ENCODE measurements at regions not wholly inside any gene's neighbourhood (a gene's known extent, or its start where the extent isn't known, plus 50 kb on each side); places are given as distances from the start of the nearest gene placed in this dataset.
"Not testable (repeated sequence)": the region's sequence is repeated elsewhere in the genome, so short reads cannot be mapped to it uniquely, and the experiment has no call there.

- no peak for DNase-seq (ENCODE audit: low spot score)
Observed at GRCh38 chr10:80697926-80698325, 160.2 kb downstream of the SH2D4B start.

GRCh38 chr10:80699602-80700039 is 161.9 kb downstream of the SH2D4B start:
- peak; percentile 62 for DNase-seq (ENCODE audit: low spot score)

GRCh38 chr10:80700252-80700651 is 162.6 kb downstream of the SH2D4B start:
- DNase-seq (ENCODE audit: low spot score): no peak

GRCh38 chr10:80700760-80701444 is 163.2 kb downstream of the SH2D4B start:
- no peak for DNase-seq (ENCODE audit: low spot score)

GRCh38 chr10:80701706-80702105 is 164.0 kb downstream of the SH2D4B start:
- DNase-seq (ENCODE audit: low spot score): no peak

- peak; percentile 5 for DNase-seq (ENCODE audit: low spot score)
Observed at GRCh38 chr10:80702143-80702542, 164.4 kb downstream of the SH2D4B start.

GRCh38 chr10:80705899-80706298 is 168.2 kb downstream of the SH2D4B start:
- no peak for DNase-seq (ENCODE audit: low spot score)

- no peak for DNase-seq (ENCODE audit: low spot score)
Observed at GRCh38 chr10:80708185-80708584, 170.5 kb downstream of the SH2D4B start.

GRCh38 chr10:80708808-80709207 is 171.1 kb downstream of the SH2D4B start:
- no peak for DNase-seq (ENCODE audit: low spot score)

- no peak for DNase-seq (ENCODE audit: low spot score)
Observed at GRCh38 chr10:80709866-80710265, 172.2 kb downstream of the SH2D4B start.

GRCh38 chr10:80713398-80713928 is 175.8 kb downstream of the SH2D4B start:
- no peak for DNase-seq (ENCODE audit: low spot score)

GRCh38 chr10:80714566-80714965 is 176.9 kb downstream of the SH2D4B start:
- no peak for DNase-seq (ENCODE audit: low spot score)

- no peak for DNase-seq (ENCODE audit: low spot score)
Observed at GRCh38 chr10:80718024-80718423, 180.3 kb downstream of the SH2D4B start.

GRCh38 chr10:80719935-80720334 is 182.2 kb downstream of the SH2D4B start:
- DNase-seq (ENCODE audit: low spot score): no peak

GRCh38 chr10:80720549-80720948 is 182.8 kb downstream of the SH2D4B start:
- no peak for DNase-seq (ENCODE audit: low spot score)

- not testable (repeated sequence) for DNase-seq (ENCODE audit: low spot score)
Observed at GRCh38 chr10:80728354-80728753, 190.7 kb downstream of the SH2D4B start.

- no peak for DNase-seq (ENCODE audit: low spot score)
Observed at GRCh38 chr10:80729896-80730295, 192.2 kb downstream of the SH2D4B start.

- no peak for DNase-seq (ENCODE audit: low spot score)
Observed at GRCh38 chr10:80730522-80730921, 192.8 kb downstream of the SH2D4B start.

- no peak for DNase-seq (ENCODE audit: low spot score)
Observed at GRCh38 chr10:80734589-80734988, 196.9 kb downstream of the SH2D4B start.

GRCh38 chr10:80737209-80737608 is 199.5 kb downstream of the SH2D4B start:
- no peak for DNase-seq (ENCODE audit: low spot score)

- no peak for DNase-seq (ENCODE audit: low spot score)
Observed at GRCh38 chr10:80739328-80739727, 201.6 kb downstream of the SH2D4B start.

GRCh38 chr10:80739963-80740715 is 202.4 kb downstream of the SH2D4B start:
- no peak for DNase-seq (ENCODE audit: low spot score)

- no peak for DNase-seq (ENCODE audit: low spot score)
Observed at GRCh38 chr10:80741278-80741677, 203.6 kb downstream of the SH2D4B start.
